ENCODE measurements at regions not wholly inside any gene's neighbourhood (a gene's known extent, or its start where the extent isn't known, plus 50 kb on each side); places are given as distances from the start of the nearest gene placed in this dataset.
"Not testable (repeated sequence)": the region's sequence is repeated elsewhere in the genome, so short reads cannot be mapped to it uniquely, and the experiment has no call there.

GRCh38 chrX:87409113-87409841, 108.3 kb upstream of the KLHL4 start:
- peak overlapping the region; percentile 89 to 98 (median 96) for H3K27ac Mint-ChIP-seq
- H3K36me3 Mint-ChIP-seq (ENCODE audit: low read depth): no peaks in the 10 kb centered on the region
- peaks cover 4% of the 10 kb centered on the region for H3K9me3 Mint-ChIP-seq
- H3K4me3 Mint-ChIP-seq: peak overlapping the region in 2 of 3 experiments; percentile 17 to 20
- H3K4me1 Mint-ChIP-seq: peaks cover 25% of the 10 kb centered on the region
- no peaks in the 10 kb centered on the region for H3K27me3 Mint-ChIP-seq (ENCODE audit: low read depth)
- TF ChIP-seq, protein P1, sequence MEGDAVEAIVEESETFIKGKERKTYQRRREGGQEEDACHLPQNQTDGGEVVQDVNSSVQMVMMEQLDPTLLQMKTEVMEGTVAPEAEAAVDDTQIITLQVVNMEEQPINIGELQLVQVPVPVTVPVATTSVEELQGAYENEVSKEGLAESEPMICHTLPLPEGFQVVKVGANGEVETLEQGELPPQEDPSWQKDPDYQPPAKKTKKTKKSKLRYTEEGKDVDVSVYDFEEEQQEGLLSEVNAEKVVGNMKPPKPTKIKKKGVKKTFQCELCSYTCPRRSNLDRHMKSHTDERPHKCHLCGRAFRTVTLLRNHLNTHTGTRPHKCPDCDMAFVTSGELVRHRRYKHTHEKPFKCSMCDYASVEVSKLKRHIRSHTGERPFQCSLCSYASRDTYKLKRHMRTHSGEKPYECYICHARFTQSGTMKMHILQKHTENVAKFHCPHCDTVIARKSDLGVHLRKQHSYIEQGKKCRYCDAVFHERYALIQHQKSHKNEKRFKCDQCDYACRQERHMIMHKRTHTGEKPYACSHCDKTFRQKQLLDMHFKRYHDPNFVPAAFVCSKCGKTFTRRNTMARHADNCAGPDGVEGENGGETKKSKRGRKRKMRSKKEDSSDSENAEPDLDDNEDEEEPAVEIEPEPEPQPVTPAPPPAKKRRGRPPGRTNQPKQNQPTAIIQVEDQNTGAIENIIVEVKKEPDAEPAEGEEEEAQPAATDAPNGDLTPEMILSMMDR (IDR thresholded peaks at IDR 0.05; ENCODE audit: unreplicated experiment in 3 of 3): no peak

GRCh38 chrX:87425618-87426017, 92.0 kb upstream of the KLHL4 start:
- Mint-ChIP-seq H3K27me3 (ENCODE audit: low read depth) (no peaks in the 10 kb centered on the region), H3K27ac (no peak overlapping the region), H3K9me3 (no peaks in the 10 kb centered on the region), H3K4me1 (peaks cover 7% of the 10 kb centered on the region), H3K36me3 (ENCODE audit: low read depth) (no peaks in the 10 kb centered on the region), H3K4me3 (no peak overlapping the region)
- TF ChIP-seq, protein P1 (IDR thresholded peaks at IDR 0.05; ENCODE audit: unreplicated experiment in 3 of 3): no peak

DNA sequence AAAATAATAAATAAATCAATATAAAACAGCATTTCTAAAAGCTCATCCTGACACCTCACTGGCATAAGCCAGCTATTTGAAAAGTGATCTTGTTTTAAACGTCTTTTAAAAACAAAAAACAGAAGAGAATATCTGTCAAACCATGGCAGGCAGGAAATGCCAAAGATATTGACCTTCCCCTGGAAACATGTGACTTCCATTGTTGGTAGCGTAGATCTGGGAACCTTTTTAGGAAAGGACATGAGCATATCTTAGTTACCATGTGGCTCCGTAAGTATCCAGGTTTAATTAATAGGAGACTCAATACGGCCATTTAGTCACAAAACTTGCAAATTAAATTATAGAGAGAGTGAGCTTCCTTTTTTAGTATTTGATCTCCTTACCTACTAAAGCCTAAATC, 83.0 kb upstream of the KLHL4 start:
- Mint-ChIP-seq H3K27me3 (ENCODE audit: low read depth) (no peaks in the 10 kb centered on the region), H3K36me3 (ENCODE audit: low read depth) (no peaks in the 10 kb centered on the region), H3K9me3 (peaks cover 5% of the 10 kb centered on the region), H3K4me1 (no peaks in the 10 kb centered on the region), H3K4me3 (no peak overlapping the region), H3K27ac (no peak overlapping the region)
- TF ChIP-seq, protein P1 (IDR thresholded peaks at IDR 0.05; ENCODE audit: unreplicated experiment in 3 of 3): no peak

- H3K4me3 Mint-ChIP-seq; H3K27me3 Mint-ChIP-seq (ENCODE audit: low read depth); H3K27ac Mint-ChIP-seq: not testable (repeated sequence)
Observed at GRCh38 chrX:87448613-87449012, 69.0 kb upstream of the KLHL4 start.

GRCh38 chrX:87465757-87466156, 51.8 kb upstream of the KLHL4 start:
- not testable (repeated sequence) for H3K4me3 Mint-ChIP-seq; H3K36me3 Mint-ChIP-seq (ENCODE audit: low read depth); H3K27me3 Mint-ChIP-seq (ENCODE audit: low read depth); H3K4me1 Mint-ChIP-seq; H3K27ac Mint-ChIP-seq
- peaks cover 21% of the 10 kb centered on the region for H3K9me3 Mint-ChIP-seq

More at GRCh38 chrX:87448613-87449012, 69.0 kb upstream of the KLHL4 start:
- H3K9me3 Mint-ChIP-seq: peaks cover 23% of the 10 kb centered on the region
- not testable (repeated sequence) for H3K36me3 Mint-ChIP-seq (ENCODE audit: low read depth); H3K4me1 Mint-ChIP-seq
